ENCODE measurements at regions not wholly inside any gene's neighbourhood (a gene's known extent, or its start where the extent isn't known, plus 50 kb on each side); places are given as distances from the start of the nearest gene placed in this dataset.

DNA sequence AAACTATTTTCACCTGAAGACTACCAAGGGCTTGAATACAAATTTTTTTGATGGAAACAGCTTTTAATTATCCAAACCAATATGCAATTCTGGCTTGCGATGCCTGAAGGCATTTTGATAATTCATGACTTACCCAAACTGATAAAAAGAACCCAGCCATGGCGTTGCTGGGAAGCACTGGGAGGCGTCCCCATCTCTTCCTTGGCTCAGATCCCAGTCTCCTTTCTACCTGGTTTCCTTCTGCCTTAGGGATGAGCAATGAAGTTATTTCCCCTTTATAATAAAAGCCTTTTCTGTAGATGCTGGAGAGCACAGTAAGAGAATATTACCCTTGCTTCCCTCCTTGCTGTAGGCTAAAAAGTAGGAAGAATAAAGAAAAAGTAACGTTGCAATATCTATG lies 129.1 kb upstream of the ANK3 start:
- no peak overlapping the region for H3K4me2 ChIP-seq (ENCODE audit: low read depth, low read length, poor library complexity, severe bottlenecking)
- H3K4me1 ChIP-seq (ENCODE audit: insufficient read depth, low read length, poor library complexity, severe bottlenecking), result no peaks in the 10 kb centered on the region
- H3K27me3 ChIP-seq (ENCODE audit: insufficient read depth, low read length, poor library complexity, severe bottlenecking), result no peaks in the 10 kb centered on the region
- H2AFZ ChIP-seq (ENCODE audit: low read length), result no peak overlapping the region
- H3K4me3 ChIP-seq (ENCODE audit: low read length, poor library complexity, severe bottlenecking), result no peak overlapping the region
- H3K9me2 ChIP-seq (replicated peaks; ENCODE audit: low read depth, low read length), result no peaks in the 10 kb centered on the region
- no peak overlapping the region for H3K9ac ChIP-seq (ENCODE audit: low read depth, low read length, poor library complexity, severe bottlenecking)
- TF ChIP-seq, protein P1, sequence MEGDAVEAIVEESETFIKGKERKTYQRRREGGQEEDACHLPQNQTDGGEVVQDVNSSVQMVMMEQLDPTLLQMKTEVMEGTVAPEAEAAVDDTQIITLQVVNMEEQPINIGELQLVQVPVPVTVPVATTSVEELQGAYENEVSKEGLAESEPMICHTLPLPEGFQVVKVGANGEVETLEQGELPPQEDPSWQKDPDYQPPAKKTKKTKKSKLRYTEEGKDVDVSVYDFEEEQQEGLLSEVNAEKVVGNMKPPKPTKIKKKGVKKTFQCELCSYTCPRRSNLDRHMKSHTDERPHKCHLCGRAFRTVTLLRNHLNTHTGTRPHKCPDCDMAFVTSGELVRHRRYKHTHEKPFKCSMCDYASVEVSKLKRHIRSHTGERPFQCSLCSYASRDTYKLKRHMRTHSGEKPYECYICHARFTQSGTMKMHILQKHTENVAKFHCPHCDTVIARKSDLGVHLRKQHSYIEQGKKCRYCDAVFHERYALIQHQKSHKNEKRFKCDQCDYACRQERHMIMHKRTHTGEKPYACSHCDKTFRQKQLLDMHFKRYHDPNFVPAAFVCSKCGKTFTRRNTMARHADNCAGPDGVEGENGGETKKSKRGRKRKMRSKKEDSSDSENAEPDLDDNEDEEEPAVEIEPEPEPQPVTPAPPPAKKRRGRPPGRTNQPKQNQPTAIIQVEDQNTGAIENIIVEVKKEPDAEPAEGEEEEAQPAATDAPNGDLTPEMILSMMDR (conservative IDR thresholded peaks at IDR 0.05; ENCODE audit: low read length), result no peak
- no peak for TF ChIP-seq EZH2phosphoT487 (IDR thresholded peaks at IDR 0.05; ENCODE audit: borderline replicate concordance)
- H3K9me3 ChIP-seq (ENCODE audit: insufficient read depth, low read depth, low read length), result no peaks in the 10 kb centered on the region
- no peaks in the 10 kb centered on the region for H3F3A ChIP-seq (ENCODE audit: low read depth)
- no peaks in the 10 kb centered on the region for H3K79me2 ChIP-seq (ENCODE audit: insufficient read depth, low read length)
- no peaks in the 10 kb centered on the region for H3K36me3 ChIP-seq (ENCODE audit: insufficient read depth, low read length)
- H4K20me1 ChIP-seq (ENCODE audit: insufficient read depth, low read length, poor library complexity, severe bottlenecking), result no peaks in the 10 kb centered on the region

DNA sequence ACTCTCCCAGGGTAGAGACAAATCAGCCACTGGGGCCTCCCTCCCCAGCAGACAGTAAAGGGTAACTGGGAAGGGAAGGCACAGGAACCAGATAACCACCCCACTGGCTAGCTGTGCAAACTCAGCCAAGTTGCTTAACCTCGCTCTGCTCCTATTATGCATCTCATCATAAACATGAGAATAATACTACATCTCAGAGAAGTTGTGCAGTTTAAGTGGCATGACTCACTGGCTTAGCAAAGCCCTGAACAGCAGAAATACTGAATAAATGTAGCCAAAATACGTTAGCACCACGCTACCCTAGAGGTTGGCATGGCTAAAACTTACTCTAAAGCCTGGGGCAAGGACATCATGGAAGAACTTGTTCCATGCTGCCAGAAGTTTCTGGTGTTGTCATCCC lies 128.1 kb upstream of the ANK3 start:
- Histone ChIP-seq H3K36me3 (ENCODE audit: insufficient read depth, low read length) (no peaks in the 10 kb centered on the region), H3K27me3 (ENCODE audit: insufficient read depth, low read length, poor library complexity, severe bottlenecking) (no peaks in the 10 kb centered on the region), H3K9ac (ENCODE audit: low read depth, low read length, poor library complexity, severe bottlenecking) (no peak overlapping the region), H4K20me1 (ENCODE audit: insufficient read depth, low read length, poor library complexity, severe bottlenecking) (no peaks in the 10 kb centered on the region), H3K9me3 (ENCODE audit: insufficient read depth, low read depth, low read length) (no peaks in the 10 kb centered on the region), H3F3A (ENCODE audit: low read depth) (no peaks in the 10 kb centered on the region), H3K9me2 (replicated peaks; ENCODE audit: low read depth, low read length) (no peaks in the 10 kb centered on the region), H3K4me1 (ENCODE audit: insufficient read depth, low read length, poor library complexity, severe bottlenecking) (no peaks in the 10 kb centered on the region), H2AFZ (ENCODE audit: low read length) (no peak overlapping the region), H3K79me2 (ENCODE audit: insufficient read depth, low read length) (no peaks in the 10 kb centered on the region), H3K4me3 (ENCODE audit: low read length, poor library complexity, severe bottlenecking) (no peak overlapping the region), H3K4me2 (ENCODE audit: low read depth, low read length, poor library complexity, severe bottlenecking) (no peak overlapping the region)
- TF ChIP-seq, protein P1 (conservative IDR thresholded peaks at IDR 0.05; ENCODE audit: low read length), result no peak
- TF ChIP-seq EZH2phosphoT487 (IDR thresholded peaks at IDR 0.05; ENCODE audit: borderline replicate concordance), result no peak

DNA sequence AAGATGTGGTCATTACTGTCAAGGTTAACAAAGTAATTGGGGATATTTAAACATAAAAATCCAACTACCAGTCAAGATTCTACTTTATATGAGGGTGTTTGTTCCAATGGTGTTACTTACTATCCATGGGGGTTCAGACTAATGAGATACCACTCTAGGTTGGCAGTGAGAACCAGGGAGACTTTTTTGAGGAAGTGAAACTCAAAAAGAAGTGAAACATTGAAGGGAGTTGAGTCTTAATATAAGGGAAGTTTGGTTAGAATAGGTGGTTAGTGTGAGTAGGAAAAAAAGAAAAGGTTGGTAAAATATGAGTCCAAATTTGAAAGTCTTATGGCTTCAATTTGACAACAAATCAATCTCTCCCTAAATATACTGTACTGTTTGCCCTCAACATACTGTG lies 123.6 kb upstream of the ANK3 start:
- H3K9me3 ChIP-seq (ENCODE audit: insufficient read depth, low read depth, low read length), result no peaks in the 10 kb centered on the region
- H3K9ac ChIP-seq (ENCODE audit: low read depth, low read length, poor library complexity, severe bottlenecking), result no peak overlapping the region
- H3K9me2 ChIP-seq (replicated peaks; ENCODE audit: low read depth, low read length), result no peaks in the 10 kb centered on the region
- TF ChIP-seq, protein P1 (conservative IDR thresholded peaks at IDR 0.05; ENCODE audit: low read length), result no peak
- TF ChIP-seq EZH2phosphoT487 (IDR thresholded peaks at IDR 0.05; ENCODE audit: borderline replicate concordance), result no peak
- H3K4me1 ChIP-seq (ENCODE audit: insufficient read depth, low read length, poor library complexity, severe bottlenecking), result no peaks in the 10 kb centered on the region
- H3K4me3 ChIP-seq (ENCODE audit: low read length, poor library complexity, severe bottlenecking), result no peak overlapping the region
- H3K4me2 ChIP-seq (ENCODE audit: low read depth, low read length, poor library complexity, severe bottlenecking), result no peak overlapping the region
- H3K36me3 ChIP-seq (ENCODE audit: insufficient read depth, low read length), result no peaks in the 10 kb centered on the region
- H4K20me1 ChIP-seq (ENCODE audit: insufficient read depth, low read length, poor library complexity, severe bottlenecking), result no peaks in the 10 kb centered on the region
- H2AFZ ChIP-seq (ENCODE audit: low read length), result no peak overlapping the region
- no peaks in the 10 kb centered on the region for H3K79me2 ChIP-seq (ENCODE audit: insufficient read depth, low read length)
- H3F3A ChIP-seq (ENCODE audit: low read depth), result no peaks in the 10 kb centered on the region
- H3K27me3 ChIP-seq (ENCODE audit: insufficient read depth, low read length, poor library complexity, severe bottlenecking), result no peaks in the 10 kb centered on the region
